ENCODE measurements at regions not wholly inside any gene's neighbourhood (a gene's known extent, or its start where the extent isn't known, plus 50 kb on each side); places are given as distances from the start of the nearest gene placed in this dataset.
"Not testable (repeated sequence)": the region's sequence is repeated elsewhere in the genome, so short reads cannot be mapped to it uniquely, and the experiment has no call there.

- H3K4me1 Mint-ChIP-seq = peaks cover 6% of the 10 kb centered on the region
- no peak overlapping the region for H3K4me3 Mint-ChIP-seq
- peaks cover 2% of the 10 kb centered on the region for H3K36me3 Mint-ChIP-seq (ENCODE audit: low read depth)
- CTCF ChIA-PET = no interaction called here
- POLR2A ChIA-PET = no interaction called here
- H3K27me3 Mint-ChIP-seq = no peaks in the 10 kb centered on the region
- H3K9me3 Mint-ChIP-seq = peaks cover 11% of the 10 kb centered on the region
- no peak overlapping the region for H3K27ac Mint-ChIP-seq
- DNase-seq = no peak
Measured at GRCh38 chr3:106047221-106047620, 178.4 kb upstream of the CBLB start.

- peaks cover 6% of the 10 kb centered on the region for H3K4me1 Mint-ChIP-seq
- ChIA-PET POLR2A (no interaction called here), CTCF (no interaction called here)
- peaks cover 11% of the 10 kb centered on the region for H3K9me3 Mint-ChIP-seq
- no peak overlapping the region for H3K4me3 Mint-ChIP-seq
- no peaks in the 10 kb centered on the region for H3K27me3 Mint-ChIP-seq
- H3K36me3 Mint-ChIP-seq (ENCODE audit: low read depth) = peaks cover 2% of the 10 kb centered on the region
- DNase-seq = no peak
- no peak overlapping the region for H3K27ac Mint-ChIP-seq
Measured at GRCh38 chr3:106048946-106049481, 180.2 kb upstream of the CBLB start.

- H3K4me3 Mint-ChIP-seq = no peak overlapping the region
- H3K4me1 Mint-ChIP-seq = peaks cover 6% of the 10 kb centered on the region
- no peak overlapping the region for H3K27ac Mint-ChIP-seq
- ChIA-PET POLR2A (no interaction called here), CTCF (no interaction called here)
- H3K9me3 Mint-ChIP-seq = peaks cover 11% of the 10 kb centered on the region
- DNase-seq = no peak
- H3K27me3 Mint-ChIP-seq = no peaks in the 10 kb centered on the region
- peaks cover 2% of the 10 kb centered on the region for H3K36me3 Mint-ChIP-seq (ENCODE audit: low read depth)
Measured at GRCh38 chr3:106049821-106050220, 181.0 kb upstream of the CBLB start.

- POLR2A ChIA-PET = no interaction called here
- DNase-seq = no peak
- Mint-ChIP-seq H3K4me1 (peaks cover 1% of the 10 kb centered on the region), H3K27ac (no peak overlapping the region), H3K9me3 (peaks cover 3% of the 10 kb centered on the region), H3K27me3 (no peaks in the 10 kb centered on the region), H3K4me3 (no peak overlapping the region), H3K36me3 (ENCODE audit: low read depth) (no peaks in the 10 kb centered on the region)
- CTCF ChIA-PET = no interaction called here
Measured at GRCh38 chr3:106056931-106057330, 188.1 kb upstream of the CBLB start.

- Mint-ChIP-seq H3K4me3 (no peak overlapping the region), H3K4me1 (peaks cover 1% of the 10 kb centered on the region), H3K9me3 (peaks cover 9% of the 10 kb centered on the region), H3K36me3 (ENCODE audit: low read depth) (no peaks in the 10 kb centered on the region), H3K27ac (no peak overlapping the region), H3K27me3 (no peaks in the 10 kb centered on the region)
- POLR2A ChIA-PET = no interaction called here
- no peak for DNase-seq
- CTCF ChIA-PET = interaction anchor here (0.8 kb wide), 1 partner anchor 61 kb away, joined by 3 read pairs; no protein-coding TSS in a partner anchor
Measured at GRCh38 chr3:106058475-106058874, 189.7 kb upstream of the CBLB start.

GRCh38 chr3:106059953-106060517 lies 191.2 kb upstream of the CBLB start:
- Mint-ChIP-seq H3K36me3 (ENCODE audit: low read depth) (peaks cover 3% of the 10 kb centered on the region), H3K27ac (no peak overlapping the region), H3K4me1 (peaks cover 1% of the 10 kb centered on the region), H3K4me3 (no peak overlapping the region), H3K9me3 (peaks cover 17% of the 10 kb centered on the region), H3K27me3 (no peaks in the 10 kb centered on the region)
- CTCF ChIA-PET = no interaction called here
- POLR2A ChIA-PET = no interaction called here
- DNase-seq = no peak

GRCh38 chr3:106063909-106064308 lies 195.1 kb upstream of the CBLB start:
- Mint-ChIP-seq H3K4me3 (no peak overlapping the region), H3K36me3 (ENCODE audit: low read depth) (peaks cover 3% of the 10 kb centered on the region), H3K27ac (no peak overlapping the region), H3K9me3 (peaks cover 17% of the 10 kb centered on the region), H3K27me3 (no peaks in the 10 kb centered on the region), H3K4me1 (peaks cover 7% of the 10 kb centered on the region)
- CTCF ChIA-PET = no interaction called here
- no peak for DNase-seq
- POLR2A ChIA-PET = no interaction called here

- Mint-ChIP-seq H3K9me3 (peaks cover 18% of the 10 kb centered on the region), H3K27ac (no peak overlapping the region), H3K27me3 (no peaks in the 10 kb centered on the region), H3K4me3 (no peak overlapping the region), H3K4me1 (peaks cover 12% of the 10 kb centered on the region), H3K36me3 (ENCODE audit: low read depth) (peaks cover 3% of the 10 kb centered on the region)
- DNase-seq = no peak
- ChIA-PET POLR2A (no interaction called here), CTCF (no interaction called here)
Measured at GRCh38 chr3:106065831-106066230, 197.0 kb upstream of the CBLB start.

GRCh38 chr3:106067711-106068110 lies 198.9 kb upstream of the CBLB start:
- H3K27ac Mint-ChIP-seq = no peak overlapping the region
- ChIA-PET CTCF (no interaction called here), POLR2A (no interaction called here)
- H3K4me3 Mint-ChIP-seq = no peak overlapping the region
- peaks cover 20% of the 10 kb centered on the region for H3K9me3 Mint-ChIP-seq
- DNase-seq = no peak
- peaks cover 12% of the 10 kb centered on the region for H3K4me1 Mint-ChIP-seq
- peaks cover 5% of the 10 kb centered on the region for H3K36me3 Mint-ChIP-seq (ENCODE audit: low read depth)
- no peaks in the 10 kb centered on the region for H3K27me3 Mint-ChIP-seq

GRCh38 chr3:106068381-106068780 lies 199.6 kb upstream of the CBLB start:
- Mint-ChIP-seq H3K36me3 (ENCODE audit: low read depth) (peaks cover 5% of the 10 kb centered on the region), H3K4me3 (no peak overlapping the region), H3K4me1 (peaks cover 12% of the 10 kb centered on the region), H3K27me3 (no peaks in the 10 kb centered on the region), H3K27ac (no peak overlapping the region), H3K9me3 (peaks cover 16% of the 10 kb centered on the region)
- POLR2A ChIA-PET = interaction anchor here (0.7 kb wide), 1 partner anchor 542 kb away, joined by 3 read pairs; no protein-coding TSS in a partner anchor
- CTCF ChIA-PET = no interaction called here
- DNase-seq = no peak

- Mint-ChIP-seq H3K4me1 (peaks cover 12% of the 10 kb centered on the region), H3K9me3 (peaks cover 13% of the 10 kb centered on the region), H3K27me3 (no peaks in the 10 kb centered on the region), H3K36me3 (ENCODE audit: low read depth) (peaks cover 4% of the 10 kb centered on the region), H3K27ac (no peak overlapping the region), H3K4me3 (no peak overlapping the region)
- ChIA-PET POLR2A (interaction anchor here (0.7 kb wide), 1 partner anchor 541 kb away, joined by 3 read pairs; no protein-coding TSS in a partner anchor), CTCF (no interaction called here)
- no peak for DNase-seq
Measured at GRCh38 chr3:106068795-106069194, 200.0 kb upstream of the CBLB start.

GRCh38 chr3:106070187-106070586 lies 201.4 kb upstream of the CBLB start:
- Mint-ChIP-seq H3K36me3 (ENCODE audit: low read depth) (peaks cover 2% of the 10 kb centered on the region), H3K4me3 (no peak overlapping the region), H3K4me1 (peaks cover 12% of the 10 kb centered on the region), H3K27me3 (no peaks in the 10 kb centered on the region), H3K27ac (no peak overlapping the region), H3K9me3 (peaks cover 8% of the 10 kb centered on the region)
- ChIA-PET POLR2A (no interaction called here), CTCF (no interaction called here)
- no peak for DNase-seq

GRCh38 chr3:106071306-106071705 lies 202.5 kb upstream of the CBLB start:
- Mint-ChIP-seq H3K27ac (no peak overlapping the region), H3K4me1 (peaks cover 12% of the 10 kb centered on the region), H3K27me3 (no peaks in the 10 kb centered on the region), H3K4me3 (no peak overlapping the region), H3K9me3 (peaks cover 11% of the 10 kb centered on the region), H3K36me3 (ENCODE audit: low read depth) (peaks cover 2% of the 10 kb centered on the region)
- CTCF ChIA-PET = no interaction called here
- POLR2A ChIA-PET = no interaction called here
- no peak for DNase-seq

- H3K27ac Mint-ChIP-seq; H3K27me3 Mint-ChIP-seq; H3K4me3 Mint-ChIP-seq; H3K36me3 Mint-ChIP-seq (ENCODE audit: low read depth); DNase-seq; POLR2A ChIA-PET; CTCF ChIA-PET: not testable (repeated sequence)
- Mint-ChIP-seq H3K4me1 (peaks cover 12% of the 10 kb centered on the region), H3K9me3 (peaks cover 16% of the 10 kb centered on the region)
Measured at GRCh38 chr3:106072596-106072995, 203.8 kb upstream of the CBLB start.

All from activated CD4-positive, alpha-beta memory T cell treated with anti-CD3 and anti-CD28 coated beads, Interleukin-2, amount 10 ng/mL, durations not matched to agents 7 days and 5 days (primary cell).